ENCODE measurements at regions not wholly inside any gene's neighbourhood (a gene's known extent, or its start where the extent isn't known, plus 50 kb on each side); places are given as distances from the start of the nearest gene placed in this dataset.
"Not testable (repeated sequence)": the region's sequence is repeated elsewhere in the genome, so short reads cannot be mapped to it uniquely, and the experiment has no call there.

DNA sequence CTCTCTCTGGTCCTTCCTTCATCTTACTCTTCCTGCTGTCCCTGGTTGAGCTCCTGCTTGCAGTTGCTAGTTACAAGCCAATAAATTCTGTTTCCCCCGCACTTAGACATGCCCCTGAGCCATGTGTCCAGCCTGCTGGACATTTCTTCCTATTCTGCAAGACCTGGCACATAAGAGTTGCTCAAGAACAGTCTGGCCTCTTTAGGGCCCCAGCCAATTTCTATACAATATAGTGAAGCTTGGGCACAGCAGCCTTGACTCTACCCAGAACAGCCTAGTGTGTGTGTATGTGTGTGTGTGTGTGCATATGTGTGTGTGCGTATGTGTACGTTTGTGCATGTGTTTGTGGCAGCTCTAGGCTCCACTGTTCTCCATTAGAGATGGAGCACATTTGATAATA lies 276.0 kb downstream of the CYRIA start:
- H3K4me3 ChIP-seq = no peak overlapping the region
- H3K27ac ChIP-seq = no peak overlapping the region
- H3K27me3 ChIP-seq = no peaks in the 10 kb centered on the region
- no peak for DNase-seq (ENCODE audit: low spot score)
- H3K9me3 ChIP-seq = no peaks in the 10 kb centered on the region
- TF ChIP-seq, protein P1, sequence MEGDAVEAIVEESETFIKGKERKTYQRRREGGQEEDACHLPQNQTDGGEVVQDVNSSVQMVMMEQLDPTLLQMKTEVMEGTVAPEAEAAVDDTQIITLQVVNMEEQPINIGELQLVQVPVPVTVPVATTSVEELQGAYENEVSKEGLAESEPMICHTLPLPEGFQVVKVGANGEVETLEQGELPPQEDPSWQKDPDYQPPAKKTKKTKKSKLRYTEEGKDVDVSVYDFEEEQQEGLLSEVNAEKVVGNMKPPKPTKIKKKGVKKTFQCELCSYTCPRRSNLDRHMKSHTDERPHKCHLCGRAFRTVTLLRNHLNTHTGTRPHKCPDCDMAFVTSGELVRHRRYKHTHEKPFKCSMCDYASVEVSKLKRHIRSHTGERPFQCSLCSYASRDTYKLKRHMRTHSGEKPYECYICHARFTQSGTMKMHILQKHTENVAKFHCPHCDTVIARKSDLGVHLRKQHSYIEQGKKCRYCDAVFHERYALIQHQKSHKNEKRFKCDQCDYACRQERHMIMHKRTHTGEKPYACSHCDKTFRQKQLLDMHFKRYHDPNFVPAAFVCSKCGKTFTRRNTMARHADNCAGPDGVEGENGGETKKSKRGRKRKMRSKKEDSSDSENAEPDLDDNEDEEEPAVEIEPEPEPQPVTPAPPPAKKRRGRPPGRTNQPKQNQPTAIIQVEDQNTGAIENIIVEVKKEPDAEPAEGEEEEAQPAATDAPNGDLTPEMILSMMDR (IDR thresholded peaks at IDR 0.05) = no peak
- H3K36me3 ChIP-seq = no peaks in the 10 kb centered on the region
- H3K4me1 ChIP-seq = peaks cover 0 to 11% of the 10 kb centered on the region in 2 donors

DNA sequence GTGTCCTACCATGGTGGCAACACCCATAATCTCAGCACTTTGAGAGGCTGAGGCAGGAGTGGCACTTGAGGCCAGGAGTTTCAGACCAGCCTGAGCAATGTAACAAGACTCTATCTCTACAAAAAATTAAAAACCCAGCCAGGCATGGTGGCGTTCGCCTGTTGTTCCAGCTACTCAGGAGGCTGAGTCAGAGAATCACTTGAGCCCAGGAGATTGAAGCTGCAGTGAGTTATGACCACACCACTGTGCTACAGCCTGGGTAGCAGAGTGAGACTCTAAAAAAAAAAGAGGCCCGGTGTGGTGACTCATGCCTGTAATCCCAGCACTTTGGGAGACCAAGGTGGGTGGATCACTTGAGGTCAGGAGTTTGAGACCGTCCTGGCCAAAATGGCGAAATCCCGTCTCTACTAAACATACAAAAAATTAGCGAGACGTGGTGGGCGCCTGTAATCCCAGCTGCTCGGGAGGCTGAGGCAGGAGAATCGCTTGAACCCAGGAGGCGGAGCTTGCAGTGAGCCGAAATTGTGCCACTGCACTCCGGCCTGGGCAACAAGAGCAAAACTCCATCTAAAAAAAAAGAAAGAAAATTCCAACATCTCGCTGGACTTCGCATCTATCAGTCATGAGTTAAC lies 277.3 kb downstream of the CYRIA start:
- H3K27me3 ChIP-seq; H3K4me3 ChIP-seq; H3K27ac ChIP-seq; H3K9me3 ChIP-seq; H3K36me3 ChIP-seq; DNase-seq (ENCODE audit: low spot score): not testable (repeated sequence)
- H3K4me1 ChIP-seq = peaks cover 0 to 11% of the 10 kb centered on the region in 2 donors

DNA sequence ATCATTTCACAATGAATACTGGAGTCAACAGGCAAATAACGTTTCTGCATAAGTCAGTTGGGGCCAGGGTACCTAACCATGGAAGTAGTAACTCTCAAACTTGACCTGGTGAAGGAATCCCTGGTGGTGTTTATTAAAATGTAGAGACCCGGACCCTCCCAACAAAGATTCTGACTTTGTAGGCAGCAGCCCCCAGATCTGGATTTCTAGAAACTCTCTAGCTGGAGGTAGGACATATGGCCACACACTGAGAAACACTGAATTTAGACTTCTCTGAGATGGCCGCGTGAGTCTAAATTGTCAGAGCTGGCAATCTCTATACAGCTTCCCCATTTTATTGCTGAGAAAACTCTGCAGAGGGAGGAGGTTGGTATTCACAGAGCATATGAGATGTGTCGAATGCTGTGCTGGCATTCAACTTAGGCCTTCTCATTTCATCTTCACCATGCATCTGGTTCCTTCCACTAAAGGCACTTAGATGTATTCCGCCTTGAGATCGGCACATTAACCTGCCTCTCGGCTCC lies 278.1 kb downstream of the CYRIA start:
- Histone ChIP-seq H3K9me3 (no peaks in the 10 kb centered on the region), H3K36me3 (no peaks in the 10 kb centered on the region)
- DNase-seq (ENCODE audit: low spot score) = no peak

DNA sequence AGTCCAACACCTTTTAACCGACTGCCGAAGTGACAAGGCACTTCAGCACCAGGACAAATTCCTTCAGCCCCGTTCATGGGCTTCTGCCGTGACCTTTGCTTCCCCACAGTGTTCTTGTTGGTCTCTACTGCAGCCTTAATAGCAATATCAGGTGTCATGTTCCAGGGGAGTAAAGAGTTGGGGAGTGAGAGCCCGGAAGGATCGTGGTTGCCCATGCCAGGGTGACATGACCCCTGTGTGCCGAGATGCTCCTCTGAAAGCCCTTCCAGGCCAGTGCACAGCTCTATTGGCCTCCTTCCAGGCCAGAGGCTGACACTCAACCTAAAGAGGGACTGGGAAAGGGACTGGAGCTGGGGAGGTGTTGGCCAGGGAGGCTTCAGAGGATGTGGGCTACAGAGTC lies 279.2 kb downstream of the CYRIA start:
- H3K36me3 ChIP-seq = no peaks in the 10 kb centered on the region
- DNase-seq (ENCODE audit: low spot score) = no peak
- H3K9me3 ChIP-seq = no peaks in the 10 kb centered on the region
- H3K4me3 ChIP-seq = no peak overlapping the region
- H3K4me1 ChIP-seq = peaks cover 0 to 11% of the 10 kb centered on the region in 2 donors
- TF ChIP-seq, protein P1 (IDR thresholded peaks at IDR 0.05) = no peak
- no peak overlapping the region for H3K27ac ChIP-seq
- no peaks in the 10 kb centered on the region for H3K27me3 ChIP-seq

More for the DNA sequence above, 278.1 kb downstream of the CYRIA start:
- no peak overlapping the region for H3K27ac ChIP-seq
- peaks cover 0 to 11% of the 10 kb centered on the region in 2 donors for H3K4me1 ChIP-seq
- TF ChIP-seq, protein P1 (IDR thresholded peaks at IDR 0.05) = no peak
- H3K4me3 ChIP-seq = no peak overlapping the region
- no peaks in the 10 kb centered on the region for H3K27me3 ChIP-seq

DNA sequence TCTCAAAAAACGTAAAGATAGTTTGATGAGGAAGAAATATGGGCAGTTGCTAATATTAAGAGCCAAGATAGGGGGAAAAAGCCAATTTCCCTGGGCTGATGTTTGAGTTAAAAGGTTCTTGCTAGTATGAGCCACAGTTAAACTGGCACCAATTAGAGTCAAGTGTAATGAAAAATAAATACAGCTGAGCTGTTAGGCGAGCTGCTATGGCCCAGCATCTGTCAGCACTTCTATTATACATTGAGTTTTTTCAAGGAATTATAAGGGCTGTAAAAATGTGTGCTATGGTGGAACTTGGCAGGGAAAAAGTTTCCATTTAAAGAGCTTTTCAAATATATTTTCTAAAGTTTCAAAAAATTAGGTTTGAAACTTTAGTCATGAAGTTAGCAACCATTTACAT lies 279.6 kb downstream of the CYRIA start:
- Histone ChIP-seq H3K9me3 (no peaks in the 10 kb centered on the region), H3K4me1 (peaks cover 0 to 11% of the 10 kb centered on the region in 2 donors), H3K27ac (peak overlapping the region in 1 of 2 donors; percentile 39), H3K4me3 (no peak overlapping the region), H3K36me3 (no peaks in the 10 kb centered on the region), H3K27me3 (no peaks in the 10 kb centered on the region)
- TF ChIP-seq, protein P1 (IDR thresholded peaks at IDR 0.05) = no peak
- DNase-seq (ENCODE audit: low spot score) = no peak

DNA sequence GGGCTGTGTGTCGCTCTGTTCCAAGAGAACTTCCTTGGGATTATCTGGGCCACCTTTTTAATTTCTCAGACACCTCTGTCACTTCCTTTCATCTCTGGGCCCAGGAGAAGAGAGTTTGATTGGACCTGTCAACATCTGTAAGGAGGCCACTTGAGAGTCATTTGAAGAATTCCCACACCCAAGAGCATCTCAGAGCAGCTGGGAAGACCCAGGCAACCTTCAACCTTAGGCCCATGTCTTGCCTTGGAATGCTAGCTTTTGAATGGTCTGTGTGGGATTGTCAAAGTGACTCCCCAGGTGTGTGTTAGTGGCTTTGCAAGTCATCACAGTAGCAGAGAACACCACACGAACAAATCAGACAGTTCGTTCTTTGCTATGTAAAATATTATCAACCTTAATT lies 280.3 kb downstream of the CYRIA start:
- TF ChIP-seq, protein P1 (IDR thresholded peaks at IDR 0.05) = no peak
- Histone ChIP-seq H3K27me3 (no peaks in the 10 kb centered on the region), H3K4me3 (no peak overlapping the region), H3K36me3 (no peaks in the 10 kb centered on the region), H3K27ac (no peak overlapping the region), H3K4me1 (peaks cover 0 to 11% of the 10 kb centered on the region in 2 donors), H3K9me3 (no peaks in the 10 kb centered on the region)
- DNase-seq (ENCODE audit: low spot score) = no peak
